CD4-positive, alpha-beta T cell treated with Interferon alpha-2 for 1 hour (primary cell): ENCODE measurements at regions not wholly inside any gene's neighbourhood (a gene's known extent, or its start where the extent isn't known, plus 50 kb on each side); places are given as distances from the start of the nearest gene placed in this dataset.

ENCODE experiments used
- DNase-seq, 2 donors: peaks; one replicate each; pipeline ENCODE4 v3.0.0-alpha.2; 2020 to 2022

DNA sequence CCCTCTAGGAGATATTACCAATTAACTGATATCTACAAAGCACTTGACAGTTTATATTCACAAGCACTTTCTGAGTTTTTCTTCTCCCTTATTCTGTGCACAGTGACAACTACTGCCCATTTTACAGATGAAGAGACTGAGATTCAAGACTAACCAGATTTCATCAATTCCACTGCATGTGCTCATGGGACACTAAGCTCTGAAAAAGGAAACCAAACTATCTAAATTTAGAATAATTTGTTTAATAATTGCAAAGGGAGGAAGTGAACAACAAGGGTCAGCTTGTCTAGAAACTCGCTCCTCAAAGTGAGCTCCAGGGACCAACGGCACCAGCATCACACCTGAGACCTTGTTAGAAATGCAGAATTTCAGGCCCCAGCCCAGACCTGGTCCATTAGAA is 50.8 kb upstream of the MYLIP start:
- no peak for DNase-seq

DNA sequence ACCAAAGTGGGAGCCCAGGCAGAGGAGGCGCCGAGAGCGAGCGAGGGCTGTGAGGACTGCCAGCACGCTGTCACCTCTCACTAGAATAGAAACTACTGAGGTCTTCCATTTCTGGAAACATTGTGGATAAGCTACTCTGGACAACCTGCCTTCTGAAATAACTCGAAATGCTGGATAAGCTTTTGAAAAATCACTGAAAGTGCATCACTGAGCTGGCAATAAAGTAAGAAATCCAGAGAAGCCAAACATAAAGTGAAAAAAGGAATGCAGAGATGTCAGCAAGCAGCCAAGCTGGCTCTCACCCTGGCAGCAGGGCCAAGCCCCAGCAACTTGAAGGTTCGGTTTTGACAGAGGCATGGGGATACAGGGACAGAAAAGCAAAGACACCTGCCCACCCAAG is 59.2 kb upstream of the MYLIP start:
- DNase-seq = no peak

DNA sequence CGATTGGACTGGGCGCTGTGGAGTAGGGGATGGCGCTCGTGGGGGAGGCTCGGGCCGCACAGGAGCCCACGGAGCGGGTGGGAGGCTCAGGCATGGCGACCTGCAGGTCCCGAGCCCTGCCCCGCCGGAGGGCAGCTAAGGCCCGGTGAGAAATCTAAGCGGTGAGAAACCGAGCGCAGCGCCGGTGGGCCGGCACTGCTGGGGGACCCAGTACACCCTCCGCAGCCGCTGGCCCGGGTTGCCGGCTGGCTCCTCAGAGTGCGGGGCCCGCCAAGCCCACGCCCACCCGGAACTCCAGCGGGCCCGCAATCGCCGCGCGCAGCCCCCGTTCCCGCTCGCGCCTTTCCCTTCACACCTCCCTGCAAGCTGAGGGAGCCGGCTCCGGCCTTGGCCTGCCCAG is 59.7 kb upstream of the MYLIP start:
- no peak for DNase-seq

DNA sequence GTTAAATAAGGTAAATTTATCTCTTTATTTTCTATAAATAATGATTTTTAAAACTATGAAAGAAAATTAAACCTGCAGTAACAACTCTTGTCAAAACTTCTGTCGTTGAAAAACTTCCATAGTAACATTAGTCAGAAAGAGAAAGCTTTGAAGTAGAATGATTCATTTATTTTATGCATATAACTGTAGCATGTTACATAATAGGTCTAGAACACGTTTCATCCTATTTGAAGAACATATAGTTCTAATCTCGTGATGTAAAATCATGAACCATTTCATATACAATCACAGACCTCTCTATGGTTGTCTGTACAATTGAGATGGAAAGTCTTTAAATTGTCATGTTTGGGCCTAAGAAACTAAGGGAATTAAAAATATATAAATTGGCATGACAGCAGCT is 61.3 kb upstream of the MYLIP start:
- DNase-seq = no peak

DNA sequence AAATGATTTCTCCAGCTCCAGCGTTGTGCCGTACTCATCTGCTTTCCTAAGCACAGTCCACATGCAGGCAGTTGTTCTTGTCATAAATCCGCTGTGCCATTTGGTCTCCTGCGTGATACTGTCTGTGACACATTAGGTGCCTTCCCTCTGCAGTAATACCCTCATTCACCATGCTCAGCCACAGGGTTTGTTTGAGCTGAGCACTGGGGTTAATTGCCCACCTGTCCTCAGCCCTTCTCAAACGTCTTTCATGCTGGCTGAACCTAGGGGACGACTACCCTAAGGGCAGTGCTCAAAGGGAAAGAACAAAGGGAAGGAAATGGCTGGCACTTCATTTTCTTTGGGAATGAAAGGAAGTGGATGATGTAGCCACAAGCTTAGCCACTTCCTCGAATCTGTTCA is 64.2 kb upstream of the MYLIP start:
- no peak for DNase-seq

DNA sequence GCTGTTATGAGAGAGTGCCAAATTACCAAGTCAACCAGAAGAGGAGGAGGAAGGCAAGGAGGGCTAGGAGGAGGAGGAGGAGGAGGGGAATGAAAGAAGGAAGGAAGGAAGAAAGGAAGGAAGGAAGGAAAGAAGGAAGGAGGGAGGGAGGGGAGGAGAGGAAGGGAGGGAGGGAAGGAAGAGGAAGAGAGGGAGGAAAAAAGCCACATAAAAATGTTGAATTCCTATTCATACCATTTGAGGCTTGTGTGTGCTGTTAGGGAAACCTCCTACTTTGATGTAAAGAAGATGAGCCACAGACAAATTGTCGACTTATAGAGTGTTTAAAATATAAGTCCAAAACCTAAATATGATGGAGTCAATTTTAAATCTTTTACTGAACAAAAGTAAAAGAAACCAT is 65.3 kb upstream of the MYLIP start:
- DNase-seq = no peak

DNA sequence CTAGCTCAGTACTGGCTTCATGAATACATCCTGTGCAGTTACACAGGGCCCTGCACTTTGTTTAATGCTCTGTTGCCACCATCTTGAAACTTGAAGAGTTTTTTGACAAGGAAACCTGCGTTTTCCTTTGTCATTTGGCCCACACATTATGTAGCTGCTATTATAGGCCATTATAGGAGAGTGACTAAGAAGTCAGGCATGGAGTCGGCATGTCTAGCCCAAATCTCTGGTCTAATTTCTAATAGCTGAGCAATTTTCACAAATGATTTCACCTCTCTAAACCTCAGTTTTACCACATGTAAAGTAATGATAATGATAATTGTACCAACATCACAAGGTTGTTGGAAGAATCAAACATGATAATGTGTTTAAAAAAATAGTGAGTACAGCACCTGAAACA is 67.1 kb upstream of the MYLIP start:
- no peak for DNase-seq

DNA sequence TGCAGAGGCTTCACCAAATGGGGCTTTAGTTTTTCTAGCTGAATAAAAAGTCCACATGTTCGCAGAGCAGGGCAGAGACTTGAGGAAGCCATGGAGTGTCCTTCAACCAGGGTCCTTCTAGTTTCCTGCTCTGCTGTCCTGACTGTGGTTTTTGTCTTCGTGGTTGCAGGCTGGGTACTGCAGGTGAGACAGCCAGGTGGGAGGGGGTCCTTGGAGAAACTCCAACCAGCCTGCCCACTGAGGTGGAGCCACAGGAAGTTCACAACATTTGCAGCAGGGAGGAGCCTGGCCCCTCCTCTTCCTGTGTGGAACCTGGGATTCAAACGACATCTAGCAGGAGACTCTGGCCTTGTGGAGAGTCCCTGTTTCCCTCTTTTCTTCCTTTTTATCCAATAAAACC is 68.8 kb upstream of the MYLIP start:
- no peak for DNase-seq

DNA sequence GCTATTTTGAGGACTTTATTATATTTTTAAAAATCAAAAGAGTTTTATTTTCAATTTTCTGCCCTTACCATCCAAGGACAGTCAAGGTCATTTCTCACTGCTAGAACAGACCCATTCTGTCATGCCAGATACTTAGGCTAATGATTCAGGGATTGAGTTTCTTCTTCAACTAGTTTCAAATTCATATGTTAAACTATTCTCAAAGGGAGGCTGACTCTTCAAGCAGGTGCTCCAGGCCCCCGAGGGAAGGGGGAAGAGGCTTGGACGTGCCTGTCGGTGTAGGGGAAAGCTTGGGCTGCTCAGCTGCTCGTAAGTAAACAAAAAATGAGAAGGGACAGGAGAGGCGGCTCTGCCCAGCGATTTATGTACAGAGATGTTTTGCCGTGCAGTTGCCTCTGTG is 69.4 kb upstream of the MYLIP start:
- no peak for DNase-seq

DNA sequence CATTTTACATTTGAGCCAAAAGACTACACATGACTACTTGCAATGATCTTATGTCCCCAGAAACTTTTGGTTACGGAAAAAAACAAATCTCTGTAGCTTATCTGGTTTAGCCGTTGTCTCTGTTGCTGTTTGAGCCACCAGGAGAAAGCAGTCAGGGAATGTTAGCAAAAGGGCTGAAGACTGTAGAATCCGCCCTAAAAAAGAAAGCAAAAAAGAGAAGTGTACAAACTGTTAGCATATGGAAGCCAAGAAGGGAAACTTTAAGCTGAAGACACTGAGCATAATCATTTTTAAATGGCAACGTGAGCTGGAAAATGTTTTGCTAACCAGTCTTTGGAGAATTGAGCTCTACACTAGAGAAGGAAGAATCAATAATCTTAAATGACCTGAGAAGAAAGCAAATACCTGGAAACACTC is 69.9 kb upstream of the MYLIP start:
- no peak for DNase-seq

DNA sequence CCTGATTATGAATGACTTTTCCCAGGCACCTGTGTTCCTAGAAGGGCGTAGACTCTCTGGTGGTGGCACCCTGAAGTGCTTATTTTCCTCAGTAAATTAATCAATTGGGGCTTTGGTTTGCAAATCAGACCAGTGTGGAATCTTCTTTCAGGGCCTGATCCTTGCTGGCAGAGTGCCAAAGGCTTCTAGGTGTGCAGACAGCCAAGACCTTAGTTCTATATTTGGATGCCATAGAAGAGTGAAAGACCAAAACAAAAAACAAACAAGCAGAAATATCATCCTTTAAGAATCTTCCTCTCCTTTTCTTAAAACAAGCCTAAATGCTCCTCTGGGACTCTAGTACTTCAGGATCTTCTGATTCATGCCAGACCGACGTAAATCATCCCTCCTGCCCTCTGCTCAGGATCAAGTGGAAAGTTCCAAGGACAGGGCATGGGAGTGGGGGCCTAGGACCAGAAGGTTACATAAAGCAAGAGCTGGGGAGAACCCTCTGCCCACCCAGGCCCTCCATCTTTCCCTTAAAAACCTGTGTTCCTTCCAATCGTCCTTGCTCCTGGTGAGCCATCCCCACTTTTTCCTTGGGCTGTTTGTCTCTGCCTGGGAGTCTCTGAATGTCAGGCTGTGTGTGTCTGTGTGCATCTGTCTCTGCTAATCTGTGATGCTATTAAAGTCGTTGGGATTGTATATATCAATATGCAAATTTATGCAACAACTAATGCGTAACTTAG is 70.5 kb upstream of the MYLIP start:
- no peak for DNase-seq

DNA sequence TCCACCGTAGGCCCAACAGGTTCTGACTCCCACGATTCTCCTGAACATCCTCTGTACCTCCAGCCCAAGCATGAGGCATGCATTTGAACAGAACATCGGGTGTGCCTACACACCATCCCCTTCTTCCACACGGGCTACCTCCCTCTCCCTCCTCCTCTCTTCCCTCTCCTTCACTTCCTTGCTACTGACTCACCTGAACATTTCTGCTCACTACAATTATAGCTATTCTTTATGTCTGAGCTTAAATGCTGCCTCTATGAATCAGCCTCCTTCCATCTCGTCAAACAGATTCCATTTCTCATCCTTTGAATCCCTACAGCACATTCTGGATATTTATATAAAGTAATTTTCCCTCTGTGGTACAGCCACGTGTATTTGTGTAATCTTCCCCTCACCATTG is 71.4 kb upstream of the MYLIP start:
- DNase-seq = no peak

DNA sequence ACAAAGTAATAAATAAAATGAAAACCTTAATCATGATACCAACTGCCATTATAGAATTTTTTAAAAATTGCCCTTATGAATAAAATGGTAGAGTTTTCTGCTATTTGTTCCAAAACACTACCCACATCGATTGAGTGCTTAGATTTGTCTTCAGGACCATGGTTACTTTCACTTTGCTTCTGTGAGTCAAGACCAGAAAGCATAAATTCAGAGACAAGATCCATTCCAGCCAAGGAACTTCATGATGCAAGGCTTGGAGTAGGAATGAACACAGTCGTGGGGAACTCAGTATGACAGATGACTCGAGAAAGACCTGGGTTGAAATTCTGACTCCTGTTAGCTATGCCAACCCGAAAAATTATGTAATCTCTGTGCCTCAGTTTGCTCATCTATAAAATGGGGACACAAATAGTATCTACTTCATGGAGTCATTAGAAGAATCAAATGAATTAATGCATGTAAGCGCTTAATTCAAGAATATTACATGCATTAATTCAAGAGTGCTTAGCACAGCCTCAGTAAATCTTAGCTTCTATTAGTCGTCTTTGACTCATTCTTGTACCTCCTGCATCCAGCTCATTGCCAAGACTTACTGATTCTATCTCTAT is 72.5 kb upstream of the MYLIP start:
- DNase-seq = no peak

DNA sequence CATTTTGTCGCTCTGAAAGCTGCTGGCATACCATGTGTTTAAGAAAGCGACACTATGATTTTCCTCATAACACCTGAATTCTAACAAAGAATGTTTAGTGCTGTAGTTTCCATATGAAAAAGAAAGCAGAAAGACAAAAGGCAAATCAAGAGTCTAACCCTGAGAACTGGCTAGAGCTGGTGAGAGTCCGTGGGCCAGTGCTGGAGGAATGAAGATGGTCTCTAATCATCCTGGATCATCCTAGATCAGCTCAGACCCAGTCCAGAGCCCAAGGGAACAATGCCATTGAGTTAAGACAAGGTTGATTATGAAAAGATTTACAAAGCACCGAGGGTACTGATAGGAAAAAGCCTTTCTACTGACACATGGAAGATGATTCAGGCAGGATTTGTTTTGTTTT is 73.0 kb upstream of the MYLIP start:
- DNase-seq = no peak

DNA sequence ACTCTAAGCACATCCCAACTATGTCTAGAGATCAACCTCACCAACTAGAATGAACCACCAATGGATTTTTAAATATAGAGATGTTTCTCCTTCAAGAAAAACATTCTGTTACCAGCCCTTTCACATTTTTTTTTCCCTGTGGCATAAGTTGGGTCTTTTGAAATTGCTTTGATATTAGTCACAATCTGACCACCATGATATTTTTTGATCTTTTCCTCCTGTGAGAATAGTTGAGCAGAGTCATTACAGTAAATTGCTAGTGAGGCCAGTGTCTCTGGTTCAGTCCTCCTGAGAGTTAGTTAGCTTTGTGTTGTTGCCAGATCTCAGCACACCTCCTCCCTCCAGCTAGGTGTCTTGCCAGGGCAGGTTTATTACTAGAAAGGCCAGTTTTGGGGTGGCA is 79.7 kb upstream of the MYLIP start:
- no peak for DNase-seq

DNA sequence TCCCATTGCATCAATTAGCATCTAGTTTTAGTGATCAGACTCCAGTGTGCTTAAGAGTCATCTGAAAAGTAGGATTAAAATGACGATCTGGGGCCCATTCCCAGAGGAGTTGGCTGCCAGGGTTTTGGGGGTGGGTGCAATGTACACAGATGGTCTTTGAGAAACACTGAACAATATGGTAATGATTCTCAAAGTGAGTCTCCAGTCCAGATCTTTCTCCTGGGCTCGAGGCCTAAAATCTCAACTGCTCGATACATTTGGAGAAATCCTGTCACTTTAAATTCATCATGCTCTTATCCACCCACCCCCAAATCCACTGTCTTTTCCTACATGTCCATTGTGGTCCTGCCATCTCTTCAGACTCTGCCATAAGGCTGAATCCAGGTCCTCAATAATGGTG is 80.7 kb upstream of the MYLIP start:
- DNase-seq = no peak

DNA sequence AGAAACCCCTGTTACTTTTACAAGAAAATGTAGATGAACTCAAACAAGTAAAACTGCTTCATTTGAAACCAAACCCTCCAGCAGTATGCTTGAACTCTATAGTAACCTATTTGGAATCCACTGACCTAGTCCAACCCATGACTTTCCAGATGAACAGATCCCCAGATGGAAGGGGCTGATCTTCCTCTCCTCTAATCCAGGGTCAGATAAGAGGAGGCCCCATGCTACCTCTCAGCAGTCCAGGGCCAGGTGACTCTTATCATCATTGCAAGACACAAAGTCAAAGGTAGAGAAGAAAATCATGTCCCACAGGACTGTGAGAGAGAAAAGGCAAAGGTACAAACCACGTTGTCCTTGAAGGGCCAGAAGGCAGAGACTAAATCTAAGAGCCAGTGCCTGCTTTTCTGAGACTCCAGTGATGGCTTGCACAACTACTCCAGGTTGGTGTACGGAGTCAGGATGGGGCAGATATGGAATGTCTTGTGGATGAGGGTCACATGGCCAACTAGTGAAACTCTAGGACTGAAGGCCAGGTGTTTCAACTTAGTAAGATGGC is 81.4 kb upstream of the MYLIP start:
- DNase-seq = no peak

DNA sequence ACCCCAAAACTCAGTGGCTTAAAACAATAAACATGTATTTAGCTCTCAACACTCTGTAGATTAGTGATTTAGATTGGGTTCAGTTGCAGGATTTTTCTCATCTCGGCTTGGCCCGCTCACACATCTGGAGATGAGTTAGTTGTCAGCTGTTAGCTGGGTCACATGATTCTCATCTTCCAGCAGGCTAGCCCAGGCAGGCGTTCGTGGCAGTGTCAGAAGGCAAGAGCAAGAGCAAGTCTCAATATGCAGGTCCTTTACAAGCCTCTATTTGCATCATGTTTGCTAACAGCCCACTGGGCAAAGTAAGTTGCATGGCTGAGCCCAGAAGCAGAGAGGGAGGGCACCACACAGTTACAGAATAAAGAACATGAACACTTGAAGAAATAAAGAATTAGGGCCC is 83.6 kb upstream of the MYLIP start:
- no peak for DNase-seq

DNA sequence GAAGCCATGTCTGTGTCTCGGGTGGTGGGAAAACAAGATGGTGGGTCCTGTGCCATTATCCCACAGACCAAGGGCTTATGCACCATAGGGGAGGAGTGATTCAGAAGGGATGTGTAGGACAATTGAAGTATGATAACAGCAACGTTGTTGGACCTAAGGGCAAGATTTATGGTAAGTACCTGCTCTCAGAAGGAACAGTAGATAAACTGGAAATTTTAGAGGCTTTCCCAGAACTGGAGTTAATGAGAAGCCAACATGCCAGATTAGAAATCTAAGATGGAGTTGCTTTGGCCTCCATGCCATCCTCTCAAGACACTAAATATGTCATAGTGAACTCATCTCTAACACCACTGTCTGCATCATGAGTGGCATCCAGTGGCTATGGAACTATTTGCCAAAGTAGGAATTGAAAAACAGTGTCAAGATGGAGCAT is 84.7 kb upstream of the MYLIP start:
- DNase-seq = no peak

DNA sequence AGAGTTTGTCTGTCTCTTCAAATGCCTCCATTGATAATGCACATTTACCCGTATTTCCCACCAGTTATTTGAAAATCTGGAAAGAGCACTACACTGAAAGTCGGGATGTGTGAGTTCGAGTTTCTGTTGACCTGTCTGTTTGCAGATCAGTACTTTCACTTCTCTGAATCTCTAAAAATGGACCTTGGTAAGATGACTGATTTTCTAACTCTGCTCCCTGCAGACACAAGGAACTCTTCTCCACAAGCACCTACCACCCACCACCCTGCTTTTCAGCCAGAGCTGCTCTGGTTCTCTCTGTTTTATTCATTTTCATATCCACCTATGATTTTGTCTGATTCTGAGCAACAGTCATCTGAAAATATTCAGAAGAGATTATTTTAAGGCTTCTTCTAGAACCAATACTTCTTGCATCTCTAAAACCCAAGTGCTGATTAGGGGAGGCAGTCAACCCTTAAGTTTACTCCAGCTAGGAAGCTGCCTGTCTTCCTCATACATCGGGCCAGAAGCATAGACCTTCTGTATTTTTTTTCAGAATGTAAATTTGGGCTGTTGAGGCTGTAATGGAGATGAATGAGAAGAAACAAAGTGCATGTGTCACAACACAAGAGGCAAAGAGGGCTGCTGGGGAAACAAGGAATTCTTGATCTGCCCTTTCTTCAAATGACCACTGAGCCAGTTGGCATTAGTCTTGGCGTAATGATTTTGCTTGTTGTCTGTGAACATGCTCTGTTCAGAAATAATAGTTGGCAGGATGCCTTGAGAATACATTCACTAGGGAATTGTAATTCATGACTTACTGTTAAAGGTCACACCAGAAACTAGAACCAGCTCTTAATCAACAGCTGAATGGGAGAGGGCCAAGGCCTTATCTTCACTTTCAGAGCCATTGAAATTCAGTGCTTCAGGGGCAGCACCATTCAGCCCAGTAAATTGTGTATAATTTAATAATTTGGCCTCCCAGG is 85.4 kb upstream of the MYLIP start:
- DNase-seq = no peak

DNA sequence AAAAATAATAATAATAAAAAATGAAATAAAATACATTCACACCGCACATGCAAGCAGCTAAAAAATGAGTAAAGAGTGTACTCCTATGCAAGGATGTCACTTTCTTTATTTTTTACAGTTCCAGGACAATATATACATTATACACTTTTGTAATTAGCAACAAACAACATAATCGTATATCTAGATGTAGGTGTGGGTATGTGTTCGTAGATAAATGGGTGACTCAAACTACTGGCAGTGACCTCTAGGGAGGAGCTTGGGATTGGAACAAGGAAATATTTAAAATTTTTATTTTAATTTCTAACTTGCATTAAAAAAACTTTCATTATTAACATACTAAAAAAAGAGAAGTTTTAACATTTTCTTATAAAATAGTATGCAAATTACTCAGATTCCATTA is 86.1 kb upstream of the MYLIP start:
- no peak for DNase-seq

DNA sequence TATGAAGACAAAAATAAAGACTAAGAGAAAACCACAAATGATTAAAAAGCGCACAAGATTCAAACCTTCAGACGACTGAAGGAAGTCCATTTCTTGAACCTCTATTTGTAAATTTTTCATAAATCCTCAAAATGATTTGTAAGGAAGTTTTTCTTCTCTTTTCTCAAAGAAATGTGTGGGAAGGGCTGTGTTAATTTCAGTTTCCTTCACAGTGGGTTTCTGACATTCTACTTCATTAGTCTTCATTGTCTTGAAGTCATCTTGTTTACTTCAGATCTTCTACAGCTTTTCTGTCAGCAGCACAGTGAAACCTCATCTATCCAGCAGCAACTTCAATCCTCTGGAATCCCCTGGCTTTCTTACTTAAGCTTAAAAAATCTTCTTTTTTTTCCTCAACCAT is 87.6 kb upstream of the MYLIP start:
- no peak for DNase-seq

DNA sequence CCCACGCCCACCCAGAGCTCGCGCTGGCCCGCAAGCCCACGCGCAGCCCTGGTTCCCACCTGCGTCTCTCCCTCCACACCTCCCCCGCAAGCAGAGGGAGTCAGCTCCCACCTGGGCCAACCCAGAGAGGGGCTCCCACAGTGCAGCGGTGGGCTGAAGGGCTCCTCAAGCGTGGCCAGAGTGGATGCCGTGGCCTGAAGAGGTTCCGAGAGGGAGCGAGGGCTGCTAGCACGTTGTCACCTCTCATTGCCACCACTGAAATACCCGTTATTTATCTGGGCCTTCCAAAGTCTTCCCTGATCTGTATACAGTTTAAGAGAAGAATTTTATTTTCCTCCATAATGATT is 88.3 kb upstream of the MYLIP start:
- no peak for DNase-seq
